Erythroblast (primary cell): ENCODE measurements at regions not wholly inside any gene's neighbourhood (a gene's known extent, or its start where the extent isn't known, plus 50 kb on each side); places are given as distances from the start of the nearest gene placed in this dataset.

ENCODE experiments used
- DNase-seq, 2 experiments: peaks; one replicate each; lab custom pipeline; 2025; lab: John Stamatoyannopoulos, UW
- GATA1 ChIP-seq: IDR thresholded peaks from 2 replicates; pipeline ENCODE4 v1.6.1; 2011; ENCODE audit warnings: low read depth, mild to moderate bottlenecking, control low read depth, low read length, moderate library complexity
- POLR2A ChIP-seq: IDR thresholded peaks from 2 replicates; pipeline ENCODE4 v1.6.1; 2011; ENCODE audit warnings: mild to moderate bottlenecking, low read length

GRCh38 chr10:113267619-113268562 lies 285.0 kb upstream of the HABP2 start:
- no peak for DNase-seq
- TF ChIP-seq GATA1 (no peak), POLR2A (no peak)

GRCh38 chr10:113269333-113269732 lies 283.5 kb upstream of the HABP2 start:
- DNase-seq: no peak
- TF ChIP-seq POLR2A (no peak), GATA1 (no peak)

- no peak for DNase-seq
- TF ChIP-seq POLR2A: no peak
- no peak for TF ChIP-seq GATA1
Measured at GRCh38 chr10:113272511-113272910, 280.3 kb upstream of the HABP2 start.

GRCh38 chr10:113273181-113274163 lies 279.4 kb upstream of the HABP2 start:
- no peak for DNase-seq
- no peak for TF ChIP-seq GATA1
- no peak for TF ChIP-seq POLR2A

GRCh38 chr10:113274176-113274829 lies 278.6 kb upstream of the HABP2 start:
- TF ChIP-seq POLR2A: no peak
- TF ChIP-seq GATA1: no peak
- DNase-seq: no peak

GRCh38 chr10:113278221-113278620 lies 274.6 kb upstream of the HABP2 start:
- DNase-seq: no peak
- TF ChIP-seq POLR2A: no peak
- no peak for TF ChIP-seq GATA1

GRCh38 chr10:113278664-113279063 lies 274.2 kb upstream of the HABP2 start:
- DNase-seq: no peak
- TF ChIP-seq POLR2A (no peak), GATA1 (no peak)

GRCh38 chr10:113279262-113279661 lies 273.6 kb upstream of the HABP2 start:
- no peak for DNase-seq
- no peak for TF ChIP-seq POLR2A
- no peak for TF ChIP-seq GATA1

GRCh38 chr10:113282564-113282963 lies 270.3 kb upstream of the HABP2 start:
- TF ChIP-seq GATA1 (no peak), POLR2A (no peak)
- no peak for DNase-seq

GRCh38 chr10:113283189-113283588 lies 269.7 kb upstream of the HABP2 start:
- TF ChIP-seq GATA1 (no peak), POLR2A (no peak)
- no peak for DNase-seq

GRCh38 chr10:113284635-113285034 lies 268.2 kb upstream of the HABP2 start:
- DNase-seq: no peak
- TF ChIP-seq GATA1 (no peak), POLR2A (no peak)

- no peak for TF ChIP-seq GATA1
- TF ChIP-seq POLR2A: no peak
- DNase-seq: no peak
Measured at GRCh38 chr10:113285305-113285704, 267.5 kb upstream of the HABP2 start.

- no peak for DNase-seq
- TF ChIP-seq POLR2A (no peak), GATA1 (no peak)
Measured at GRCh38 chr10:113287592-113287991, 265.3 kb upstream of the HABP2 start.
